ENCODE measurements at regions not wholly inside any gene's neighbourhood (a gene's known extent, or its start where the extent isn't known, plus 50 kb on each side); places are given as distances from the start of the nearest gene placed in this dataset.

DNA sequence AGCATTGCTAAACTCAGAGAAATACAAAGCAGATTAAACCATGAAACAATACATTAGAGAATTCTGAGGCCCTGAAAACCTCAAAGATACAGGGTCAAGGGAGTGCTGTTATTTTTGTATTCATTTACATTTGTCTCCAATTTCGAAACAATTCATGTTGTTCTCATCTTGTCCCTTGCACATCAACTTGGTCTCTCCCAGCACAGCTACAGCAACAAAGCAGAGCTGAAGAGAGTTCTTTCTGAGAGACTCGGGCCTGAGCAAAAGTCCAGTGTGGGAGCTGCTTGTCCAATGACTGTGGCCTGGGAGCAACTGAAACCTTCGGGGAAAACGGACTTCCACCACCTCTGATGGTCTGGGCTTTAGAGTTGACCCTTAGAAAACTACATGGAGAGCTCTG, 79.4 kb upstream of the CDKN3 start:
- Histone ChIP-seq H2BK5ac (ENCODE audit: low read depth, low read length) (no peak overlapping the region), H3K18ac (ENCODE audit: extremely low read depth, low read length) (no peak overlapping the region), H3K4me3 (ENCODE audit: extremely low read depth in 1 of 4, insufficient read depth in 2 of 4, low read depth in 3 of 4, low read length in 4 of 4) (no peak overlapping the region), H2AFZ (ENCODE audit: low read length) (no peak overlapping the region), H3K9me3 (ENCODE audit: insufficient read depth in 2 of 2, low read depth in 1 of 2, low read length in 1 of 2) (no peaks in the 10 kb centered on the region), H2AK5ac (ENCODE audit: low read depth, low read length) (no peak overlapping the region), H2BK12ac (ENCODE audit: low read depth, low read length) (no peak overlapping the region), H3K4ac (replicated peaks; ENCODE audit: insufficient read length, low read depth, low read length) (no peak overlapping the region), H3K9ac (replicated peaks in 1 of 4; ENCODE audit: extremely low read depth in 1 of 4, low read depth in 3 of 4, low read length in 3 of 4) (no peak overlapping the region), H4K20me1 (replicated peaks in 1 of 2; ENCODE audit: control insufficient read depth in 1 of 2, insufficient read depth in 2 of 2, low read length in 2 of 2) (no peaks in the 10 kb centered on the region), H3K14ac (ENCODE audit: insufficient read length) (no peak overlapping the region), H3K4me1 (replicated peaks in 1 of 4; ENCODE audit: control insufficient read depth in 3 of 4, insufficient read depth in 4 of 4, low read length in 3 of 4) (no peaks in the 10 kb centered on the region), H3K4me2 (ENCODE audit: insufficient read depth in 1 of 2, low read depth in 2 of 2, low read length in 2 of 2) (no peak overlapping the region), H4K8ac (ENCODE audit: extremely low read depth, insufficient read depth, low read length) (no peak overlapping the region; the same call in 1 of the 2 replicates), H3K36me3 (ENCODE audit: control insufficient read depth in 2 of 4, insufficient read depth in 4 of 4, low read length in 3 of 4) (no peaks in the 10 kb centered on the region), H3K27ac (ENCODE audit: low read depth, low read length) (no peak overlapping the region), H3K27me3 (replicated peaks in 1 of 4; ENCODE audit: control insufficient read depth in 3 of 4, extremely low read depth in 1 of 4, insufficient read depth in 3 of 4, low read length in 3 of 4) (no peaks in the 10 kb centered on the region; a peak in 1 of 7 replicates), H3K79me2 (ENCODE audit: control insufficient read depth in 1 of 2, insufficient read depth in 2 of 2, low read length in 2 of 2) (no peaks in the 10 kb centered on the region), H2BK20ac (ENCODE audit: low read length) (no peak overlapping the region), H3K23me2 (ENCODE audit: low read depth, low read length) (no peaks in the 10 kb centered on the region), H3K23ac (ENCODE audit: insufficient read length) (no peak overlapping the region), H3K79me1 (ENCODE audit: low read depth, low read length) (no peaks in the 10 kb centered on the region), H4K5ac (ENCODE audit: insufficient read length, low read depth, low read length) (no peak overlapping the region), H2BK15ac (ENCODE audit: low read length) (no peak overlapping the region), H4K91ac (replicated peaks; ENCODE audit: insufficient read length, low read length) (no peak overlapping the region), H3K56ac (replicated peaks; ENCODE audit: insufficient read length, low read depth, low read length) (no peak overlapping the region), H2BK120ac (replicated peaks; ENCODE audit: low read depth, low read length) (no peak overlapping the region)
- no peak for DNase-seq (ENCODE audit: low read depth in 1 of 2, low spot score in 2 of 2)
- TF ChIP-seq, protein P1, sequence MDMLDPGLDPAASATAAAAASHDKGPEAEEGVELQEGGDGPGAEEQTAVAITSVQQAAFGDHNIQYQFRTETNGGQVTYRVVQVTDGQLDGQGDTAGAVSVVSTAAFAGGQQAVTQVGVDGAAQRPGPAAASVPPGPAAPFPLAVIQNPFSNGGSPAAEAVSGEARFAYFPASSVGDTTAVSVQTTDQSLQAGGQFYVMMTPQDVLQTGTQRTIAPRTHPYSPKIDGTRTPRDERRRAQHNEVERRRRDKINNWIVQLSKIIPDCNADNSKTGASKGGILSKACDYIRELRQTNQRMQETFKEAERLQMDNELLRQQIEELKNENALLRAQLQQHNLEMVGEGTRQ (IDR thresholded peaks at IDR 0.05; ENCODE audit: low read length): no peak
- TF ChIP-seq, protein P2, sequence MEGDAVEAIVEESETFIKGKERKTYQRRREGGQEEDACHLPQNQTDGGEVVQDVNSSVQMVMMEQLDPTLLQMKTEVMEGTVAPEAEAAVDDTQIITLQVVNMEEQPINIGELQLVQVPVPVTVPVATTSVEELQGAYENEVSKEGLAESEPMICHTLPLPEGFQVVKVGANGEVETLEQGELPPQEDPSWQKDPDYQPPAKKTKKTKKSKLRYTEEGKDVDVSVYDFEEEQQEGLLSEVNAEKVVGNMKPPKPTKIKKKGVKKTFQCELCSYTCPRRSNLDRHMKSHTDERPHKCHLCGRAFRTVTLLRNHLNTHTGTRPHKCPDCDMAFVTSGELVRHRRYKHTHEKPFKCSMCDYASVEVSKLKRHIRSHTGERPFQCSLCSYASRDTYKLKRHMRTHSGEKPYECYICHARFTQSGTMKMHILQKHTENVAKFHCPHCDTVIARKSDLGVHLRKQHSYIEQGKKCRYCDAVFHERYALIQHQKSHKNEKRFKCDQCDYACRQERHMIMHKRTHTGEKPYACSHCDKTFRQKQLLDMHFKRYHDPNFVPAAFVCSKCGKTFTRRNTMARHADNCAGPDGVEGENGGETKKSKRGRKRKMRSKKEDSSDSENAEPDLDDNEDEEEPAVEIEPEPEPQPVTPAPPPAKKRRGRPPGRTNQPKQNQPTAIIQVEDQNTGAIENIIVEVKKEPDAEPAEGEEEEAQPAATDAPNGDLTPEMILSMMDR (IDR thresholded peaks at IDR 0.05; ENCODE audit: control extremely low read depth in 1 of 3, insufficient read depth in 1 of 3, low read depth in 1 of 3, low read length in 3 of 3): no peak
- no peak for TF ChIP-seq KDM5A (IDR thresholded peaks at IDR 0.05; ENCODE audit: low read length)
- TF ChIP-seq TCF12 (IDR thresholded peaks at IDR 0.05; ENCODE audit: low read depth, low read length): no peak
- TF ChIP-seq, protein P3, sequence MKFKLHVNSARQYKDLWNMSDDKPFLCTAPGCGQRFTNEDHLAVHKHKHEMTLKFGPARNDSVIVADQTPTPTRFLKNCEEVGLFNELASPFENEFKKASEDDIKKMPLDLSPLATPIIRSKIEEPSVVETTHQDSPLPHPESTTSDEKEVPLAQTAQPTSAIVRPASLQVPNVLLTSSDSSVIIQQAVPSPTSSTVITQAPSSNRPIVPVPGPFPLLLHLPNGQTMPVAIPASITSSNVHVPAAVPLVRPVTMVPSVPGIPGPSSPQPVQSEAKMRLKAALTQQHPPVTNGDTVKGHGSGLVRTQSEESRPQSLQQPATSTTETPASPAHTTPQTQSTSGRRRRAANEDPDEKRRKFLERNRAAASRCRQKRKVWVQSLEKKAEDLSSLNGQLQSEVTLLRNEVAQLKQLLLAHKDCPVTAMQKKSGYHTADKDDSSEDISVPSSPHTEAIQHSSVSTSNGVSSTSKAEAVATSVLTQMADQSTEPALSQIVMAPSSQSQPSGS (IDR thresholded peaks at IDR 0.05; ENCODE audit: low read length): no peak
- no peak for TF ChIP-seq ASH2L (IDR thresholded peaks at IDR 0.05; ENCODE audit: low read length)
- no peak for TF ChIP-seq SP1 (IDR thresholded peaks at IDR 0.05; ENCODE audit: low read depth, low read length)
- no peak for TF ChIP-seq RNF2 (IDR thresholded peaks at IDR 0.05; ENCODE audit: borderline replicate concordance, low read depth, low read length, missing control alignments, poor library complexity, severe bottlenecking)
- TF ChIP-seq SUZ12 (IDR thresholded peaks at IDR 0.05; ENCODE audit: low read length): no peak
- 98% methylated on average over 4 of the region's 4 CpGs; no CpG with 5 or more reads in 1 of the 2 experiments for WGBS, 2 experiments (ENCODE audit: extremely low coverage in 1 of 2, insufficient coverage in 1 of 2, insufficient read length in 1 of 2, insufficient replicate concordance in 2 of 2, low coverage in 1 of 2, low lambda C conversion rate in 2 of 2, missing lambda C conversion rate in 1 of 2)
- FAIRE-seq: no peak
- POLR2A ChIA-PET (ENCODE audit: partially characterized antibody): no interaction called here
- CTCF ChIA-PET (ENCODE audit: partially characterized antibody): interaction anchor here (1.0 to 1.7 kb wide), 4 partner anchors 11 to 31 kb away, joined by 3 to 11 read pairs (median 3); no protein-coding TSS in a partner anchor
